ENCODE measurements at regions not wholly inside any gene's neighbourhood (a gene's known extent, or its start where the extent isn't known, plus 50 kb on each side); places are given as distances from the start of the nearest gene placed in this dataset.

- TF ChIP-seq MAX (IDR thresholded peaks at IDR 0.05), result no peak
- TF ChIP-seq NFIC (IDR thresholded peaks at IDR 0.05), result no peak
- no peak for TF ChIP-seq TAF1 (IDR thresholded peaks at IDR 0.05; ENCODE audit: low read depth)
- TF ChIP-seq YY1 (IDR thresholded peaks at IDR 0.05; ENCODE audit: low read depth), result no peak
- no peak for TF ChIP-seq RAD21 (IDR thresholded peaks at IDR 0.05; ENCODE audit: low read depth)
Observed at GRCh38 chr3:76938962-76939361, 100.9 kb upstream of the ROBO2 start.
